ENCODE measurements at regions not wholly inside any gene's neighbourhood (a gene's known extent, or its start where the extent isn't known, plus 50 kb on each side); places are given as distances from the start of the nearest gene placed in this dataset.

GRCh38 chr18:29871246-29871645 lies 1171.3 kb downstream of the DSC3 start:
- no peak overlapping the region for H2AFZ ChIP-seq (ENCODE audit: insufficient read depth, low read depth, low read length, poor library complexity, severe bottlenecking)
- intact Hi-C loops (cut with micrococcal nuclease): loop anchor here (10.0 kb wide), 1 partner anchor 1104 kb away; no protein-coding TSS in a partner anchor
- no peaks in the 10 kb centered on the region for H3K27me3 ChIP-seq (replicated peaks in 1 of 4; ENCODE audit: control extremely low read depth in 1 of 4, control insufficient read depth in 3 of 4, insufficient read depth in 4 of 4, low read length in 3 of 4)
- H3K4me1 ChIP-seq (ENCODE audit: control insufficient read depth in 2 of 2, insufficient read depth in 2 of 2, low read length in 2 of 2): no peaks in the 10 kb centered on the region
- H3K27ac Mint-ChIP-seq: no peak overlapping the region
- no peak for DNase-seq
- H3K79me2 ChIP-seq (ENCODE audit: control insufficient read depth, insufficient read depth, low read length): no peaks in the 10 kb centered on the region
- no peaks in the 10 kb centered on the region for H3K27me3 Mint-ChIP-seq
- H3K9ac ChIP-seq (ENCODE audit: low read length): no peak overlapping the region
- no peak overlapping the region for H3K4me2 ChIP-seq (replicated peaks; ENCODE audit: low read depth, low read length, poor library complexity, severe bottlenecking)
- no peak overlapping the region for H3K4me3 Mint-ChIP-seq
- TF ChIP-seq, protein P1, sequence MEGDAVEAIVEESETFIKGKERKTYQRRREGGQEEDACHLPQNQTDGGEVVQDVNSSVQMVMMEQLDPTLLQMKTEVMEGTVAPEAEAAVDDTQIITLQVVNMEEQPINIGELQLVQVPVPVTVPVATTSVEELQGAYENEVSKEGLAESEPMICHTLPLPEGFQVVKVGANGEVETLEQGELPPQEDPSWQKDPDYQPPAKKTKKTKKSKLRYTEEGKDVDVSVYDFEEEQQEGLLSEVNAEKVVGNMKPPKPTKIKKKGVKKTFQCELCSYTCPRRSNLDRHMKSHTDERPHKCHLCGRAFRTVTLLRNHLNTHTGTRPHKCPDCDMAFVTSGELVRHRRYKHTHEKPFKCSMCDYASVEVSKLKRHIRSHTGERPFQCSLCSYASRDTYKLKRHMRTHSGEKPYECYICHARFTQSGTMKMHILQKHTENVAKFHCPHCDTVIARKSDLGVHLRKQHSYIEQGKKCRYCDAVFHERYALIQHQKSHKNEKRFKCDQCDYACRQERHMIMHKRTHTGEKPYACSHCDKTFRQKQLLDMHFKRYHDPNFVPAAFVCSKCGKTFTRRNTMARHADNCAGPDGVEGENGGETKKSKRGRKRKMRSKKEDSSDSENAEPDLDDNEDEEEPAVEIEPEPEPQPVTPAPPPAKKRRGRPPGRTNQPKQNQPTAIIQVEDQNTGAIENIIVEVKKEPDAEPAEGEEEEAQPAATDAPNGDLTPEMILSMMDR (IDR thresholded peaks at IDR 0.05): no peak
- no peak for TF ChIP-seq EZH2 (IDR thresholded peaks at IDR 0.05; ENCODE audit: borderline replicate concordance, insufficient read depth, low read depth, low read length, poor library complexity, severe bottlenecking)
- no peak for ATAC-seq (ENCODE audit: low read depth)
- no peaks in the 10 kb centered on the region for H3K9me3 ChIP-seq (ENCODE audit: control extremely low read depth in 1 of 3, control insufficient read depth in 2 of 3, insufficient read depth in 1 of 3, low read length in 2 of 3)
- H3K9me3 Mint-ChIP-seq (ENCODE audit: insufficient read depth): peaks cover 1% of the 10 kb centered on the region
- H3K4me3 ChIP-seq (ENCODE audit: control extremely low read depth in 1 of 5, extremely low read depth in 1 of 5, insufficient read depth in 1 of 5, low read depth in 2 of 5, low read length in 4 of 5): no peak overlapping the region
- H4K20me1 ChIP-seq (ENCODE audit: control insufficient read depth, insufficient read depth, low read length, poor library complexity, severe bottlenecking): no peaks in the 10 kb centered on the region
- WGBS (ENCODE audit: insufficient coverage): no CpG with 5 or more reads among the region's 2 CpGs
- H3K27ac ChIP-seq (ENCODE audit: low read length in 2 of 2): no peak overlapping the region
- H3K4me1 Mint-ChIP-seq: no peaks in the 10 kb centered on the region
- ChIA-PET CTCF (no interaction called here), POLR2A (no interaction called here)
- H3K36me3 ChIP-seq (replicated peaks in 1 of 2; ENCODE audit: control extremely low read depth in 1 of 2, control insufficient read depth in 1 of 2, extremely low read depth in 1 of 2, insufficient read depth in 2 of 2, low read length in 1 of 2): no peaks in the 10 kb centered on the region

DNA sequence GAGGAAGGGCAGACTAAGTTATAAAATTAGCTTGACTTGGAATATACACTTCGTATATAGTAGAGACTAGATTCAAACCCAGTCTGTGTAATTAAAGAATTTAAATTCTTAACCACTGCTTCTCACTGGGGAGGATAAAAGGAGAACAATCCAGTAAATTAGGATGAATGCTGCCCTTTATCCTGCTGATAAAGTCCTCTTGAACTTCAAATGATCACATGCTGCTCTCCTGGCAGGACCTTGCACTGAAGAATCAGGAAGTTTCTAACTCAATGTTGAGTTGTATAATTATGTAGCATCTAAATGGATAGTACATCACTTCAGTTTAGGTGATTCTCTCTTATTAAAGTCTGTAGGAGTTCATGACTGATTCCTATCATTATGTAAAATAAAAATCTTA lies 1179.7 kb downstream of the DSC3 start:
- no peak overlapping the region for H3K4me3 ChIP-seq (ENCODE audit: control extremely low read depth in 1 of 5, extremely low read depth in 1 of 5, insufficient read depth in 1 of 5, low read depth in 2 of 5, low read length in 4 of 5)

More for the DNA sequence above, 1179.7 kb downstream of the DSC3 start:
- POLR2A ChIA-PET: no interaction called here
- Histone ChIP-seq H3K4me2 (replicated peaks; ENCODE audit: low read depth, low read length, poor library complexity, severe bottlenecking) (no peak overlapping the region), H3K27me3 (replicated peaks in 1 of 4; ENCODE audit: control extremely low read depth in 1 of 4, control insufficient read depth in 3 of 4, insufficient read depth in 4 of 4, low read length in 3 of 4) (no peaks in the 10 kb centered on the region), H3K36me3 (replicated peaks in 1 of 2; ENCODE audit: control extremely low read depth in 1 of 2, control insufficient read depth in 1 of 2, extremely low read depth in 1 of 2, insufficient read depth in 2 of 2, low read length in 1 of 2) (no peaks in the 10 kb centered on the region), H4K20me1 (ENCODE audit: control insufficient read depth, insufficient read depth, low read length, poor library complexity, severe bottlenecking) (no peaks in the 10 kb centered on the region), H3K9me3 (ENCODE audit: control extremely low read depth in 1 of 3, control insufficient read depth in 2 of 3, insufficient read depth in 1 of 3, low read length in 2 of 3) (no peaks in the 10 kb centered on the region), H3K27ac (ENCODE audit: low read length in 2 of 2) (no peak overlapping the region), H2AFZ (ENCODE audit: insufficient read depth, low read depth, low read length, poor library complexity, severe bottlenecking) (no peak overlapping the region), H3K9ac (ENCODE audit: low read length) (no peak overlapping the region), H3K79me2 (ENCODE audit: control insufficient read depth, insufficient read depth, low read length) (no peaks in the 10 kb centered on the region), H3K4me1 (ENCODE audit: control insufficient read depth in 2 of 2, insufficient read depth in 2 of 2, low read length in 2 of 2) (no peaks in the 10 kb centered on the region)
- TF ChIP-seq, protein P1 (IDR thresholded peaks at IDR 0.05): no peak
- no peak for TF ChIP-seq EZH2 (IDR thresholded peaks at IDR 0.05; ENCODE audit: borderline replicate concordance, insufficient read depth, low read depth, low read length, poor library complexity, severe bottlenecking)
- no peaks in the 10 kb centered on the region for H3K9me3 Mint-ChIP-seq (ENCODE audit: insufficient read depth)
- CTCF ChIA-PET: no interaction called here
- no CpG with 5 or more reads among the region's 1 CpG for WGBS (ENCODE audit: insufficient coverage)
- DNase-seq: no peak
- H3K27ac Mint-ChIP-seq: no peak overlapping the region
- intact Hi-C loops (cut with micrococcal nuclease): no loop called here
- no peak for ATAC-seq (ENCODE audit: low read depth)
- no peak overlapping the region for H3K4me3 Mint-ChIP-seq
- no peaks in the 10 kb centered on the region for H3K4me1 Mint-ChIP-seq
- no peaks in the 10 kb centered on the region for H3K27me3 Mint-ChIP-seq

All from B cell (primary cell).